GM23338 (cell line): ENCODE measurements at regions not wholly inside any gene's neighbourhood (a gene's known extent, or its start where the extent isn't known, plus 50 kb on each side); places are given as distances from the start of the nearest gene placed in this dataset.

Experiments
- ATAC-seq: fragments of 200-7000 bp; cut with Tn5 transposase; 3 replicates; pipeline ENCODE4 v1.9.1; 2020
- DNase-seq: peaks from one replicate; pipeline ENCODE4 v3.0.0-alpha.2; 2015; ENCODE audit warnings: low spot score
- H2AFZ ChIP-seq: fragments of 200-600 bp; sonication (generic); 2 replicates; pipeline ENCODE4 v1.8.0; 2016; ENCODE audit warnings: antibody characterized with exemption, mild to moderate bottlenecking, moderate library complexity
- H3F3A ChIP-seq: fragments of 200-600 bp; sonication (generic); replicated peaks from 2 replicates; pipeline ENCODE4 v1.8.0; 2017; ENCODE audit warnings: antibody characterized with exemption, mixed run types, low read depth
- H3K27ac ChIP-seq: fragments of 200-600 bp; sonication (generic); 2 replicates; pipeline ENCODE4 v1.6.1; 2016; ENCODE audit warnings: low read depth
- H3K27me3 ChIP-seq: fragments of 200-600 bp; sonication (generic); 2 replicates; pipeline ENCODE4 v1.8.0; 2016; ENCODE audit warnings: mild to moderate bottlenecking, mixed run types, moderate library complexity; ENCODE audit not compliant: insufficient read depth
- H3K36me3 ChIP-seq: fragments of 200-600 bp; sonication (generic); 2 replicates; pipeline ENCODE4 v1.8.0; 2016; ENCODE audit warnings: mild to moderate bottlenecking; ENCODE audit not compliant: insufficient read depth
- H3K4me1 ChIP-seq: fragments of 200-600 bp; sonication (generic); 2 replicates; pipeline ENCODE4 v1.8.0; 2016; ENCODE audit warnings: mild to moderate bottlenecking, moderate library complexity; ENCODE audit not compliant: insufficient read depth
- H3K4me2 ChIP-seq: fragments of 200-600 bp; sonication (generic); 2 replicates; pipeline ENCODE4 v1.7.1; 2017; ENCODE audit warnings: mixed run types
- H3K4me3 ChIP-seq: fragments of 200-600 bp; sonication (generic); 2 replicates; pipeline ENCODE4 v1.6.1; 2016; ENCODE audit warnings: mixed run types
- H3K79me2 ChIP-seq: fragments of 200-600 bp; sonication (generic); replicated peaks from 2 replicates; pipeline ENCODE4 v1.8.0; 2017; ENCODE audit warnings: mild to moderate bottlenecking; ENCODE audit not compliant: insufficient read depth
- H3K9me2 ChIP-seq: fragments of 200-600 bp; sonication (generic); 2 replicates; pipeline ENCODE4 v1.8.0; 2017; ENCODE audit not compliant: insufficient read depth
- H4K20me1 ChIP-seq: fragments of 200-600 bp; sonication (generic); replicated peaks from 2 replicates; pipeline ENCODE4 v1.8.0; 2017; ENCODE audit warnings: mild to moderate bottlenecking; ENCODE audit not compliant: insufficient read depth
- H3K27ac Mint-ChIP-seq: 2 replicates; pipeline ENCODE4 v1.8.0; 2020; ENCODE audit warnings: inconsistent platforms, mild to moderate bottlenecking, moderate library complexity, mixed read lengths
- H3K27me3 Mint-ChIP-seq: 3 replicates; pipeline ENCODE4 v1.8.0; 2022; ENCODE audit warnings: low read depth, mild to moderate bottlenecking, moderate library complexity, mixed read lengths, inconsistent platforms; ENCODE audit not compliant: insufficient read depth, poor library complexity
- H3K36me3 Mint-ChIP-seq: 3 replicates; pipeline ENCODE4 v1.8.0; 2021; ENCODE audit warnings: low read depth, mild to moderate bottlenecking, inconsistent platforms, moderate library complexity, mixed read lengths
- H3K4me1 Mint-ChIP-seq: 3 replicates; pipeline ENCODE4 v1.8.0; 2020; ENCODE audit warnings: mild to moderate bottlenecking, inconsistent platforms, mixed read lengths
- H3K4me3 Mint-ChIP-seq: 3 replicates; pipeline ENCODE4 v1.8.0; 2021; ENCODE audit warnings: moderate library complexity, mild to moderate bottlenecking, inconsistent platforms, mixed read lengths
- H3K9me3 Mint-ChIP-seq: 3 replicates; pipeline ENCODE4 v1.8.0; 2020; ENCODE audit warnings: moderate library complexity, mild to moderate bottlenecking, inconsistent platforms, mixed read lengths
- CTCF ChIP-seq, 2 experiments: fragments of 200-600 bp in 1 of 2; sonication (generic) in 1 of 2; conservative IDR thresholded peaks; 2 replicates each; pipeline versions ENCODE4 v1.5.1 to v1.6.1; 2016 to 2017; ENCODE audit warnings: antibody characterized with exemption in 2 of 2, low read depth in 2 of 2, mild to moderate bottlenecking in 2 of 2, moderate library complexity in 1 of 2
- ETS1 ChIP-seq: IDR thresholded peaks from 2 replicates; pipeline ENCODE4 v1.6.1; 2016; ENCODE audit warnings: antibody characterized with exemption
- EZH2phosphoT487 ChIP-seq: fragments of 200-600 bp; sonication (generic); IDR thresholded peaks from one replicate; pipeline ENCODE4 v1.8.1; 2018; ENCODE audit warnings: antibody characterized with exemption; ENCODE audit not compliant: unreplicated experiment
- JUNB ChIP-seq: IDR thresholded peaks from one replicate; pipeline ENCODE4 v1.6.1; 2016; ENCODE audit warnings: antibody characterized with exemption; ENCODE audit not compliant: unreplicated experiment
- POLR2AphosphoS5 ChIP-seq: IDR thresholded peaks from 2 replicates; pipeline ENCODE4 v1.6.1; 2016; ENCODE audit warnings: antibody characterized with exemption, low read depth
- REST ChIP-seq: IDR thresholded peaks from one replicate; pipeline ENCODE4 v1.6.1; 2018; ENCODE audit warnings: antibody characterized with exemption; ENCODE audit not compliant: unreplicated experiment
- STAT1 ChIP-seq: IDR thresholded peaks from one replicate; pipeline ENCODE4 v1.6.1; 2016; ENCODE audit warnings: antibody characterized with exemption; ENCODE audit not compliant: unreplicated experiment
- ZNF331 ChIP-seq: fragments of 250-450 bp; sonication (Bioruptor Pico); IDR thresholded peaks from 2 replicates; pipeline ENCODE4 v1.5.0; 2020; ENCODE audit warnings: low read depth, mild to moderate bottlenecking, moderate library complexity
- ZNF462 ChIP-seq: fragments of 250-450 bp; sonication (Bioruptor Pico); IDR thresholded peaks from 2 replicates; pipeline ENCODE4 v1.5.0; 2020; ENCODE audit warnings: mild to moderate bottlenecking, moderate library complexity

- Histone ChIP-seq H3K79me2 (no peaks in the 10 kb centered on the region), H3F3A (no peaks in the 10 kb centered on the region), H2AFZ (no peak overlapping the region), H3K27ac (no peak overlapping the region), H4K20me1 (no peaks in the 10 kb centered on the region), H3K4me2 (no peak overlapping the region), H3K9me2 (peaks cover 2% of the 10 kb centered on the region; the same call in 1 of the 2 replicates), H3K27me3 (no peaks in the 10 kb centered on the region), H3K36me3 (no peaks in the 10 kb centered on the region), H3K4me1 (no peaks in the 10 kb centered on the region), H3K4me3 (no peak overlapping the region)
- H3K4me3 Mint-ChIP-seq: no peak overlapping the region
- H3K27ac Mint-ChIP-seq: no peak overlapping the region
- ATAC-seq: no peak
- peaks cover 12% of the 10 kb centered on the region for H3K4me1 Mint-ChIP-seq
- H3K9me3 Mint-ChIP-seq: no peaks in the 10 kb centered on the region
- TF ChIP-seq JUNB (no peak), ZNF331 (no peak), EZH2phosphoT487 (no peak), CTCF (conservative IDR thresholded peaks at IDR 0.05; ENCODE audit: low read depth in 2 of 2) (no peak), ZNF462 (no peak), STAT1 (no peak), POLR2AphosphoS5 (no peak), REST (no peak), ETS1 (no peak)
- H3K27me3 Mint-ChIP-seq: no peaks in the 10 kb centered on the region
- H3K36me3 Mint-ChIP-seq: no peaks in the 10 kb centered on the region
- no peak for DNase-seq
Measured at GRCh38 chr12:102760322-102760721, 156.7 kb downstream of the PAH start.
